Small intestine (tissue), 7 donors: ENCODE measurements at regions not wholly inside any gene's neighbourhood (a gene's known extent, or its start where the extent isn't known, plus 50 kb on each side); places are given as distances from the start of the nearest gene placed in this dataset.

Experiments
- DNase-seq, 2 donors: peaks; one replicate each; pipeline versions ENCODE4 v3.0.0 to v3.0.0-alpha.2; 2013
- FAIRE-seq: peaks from 2 replicates; lab custom pipeline; 2012; peaks lifted over from hg19 to GRCh38; lab: Jason Lieb, UNC
- H3K27ac ChIP-seq, 3 donors: one replicate each; pipeline ENCODE4 v1.5.1; 2013; ENCODE audit warnings: low read length in 2 of 3, mild to moderate bottlenecking in 2 of 3, control low read depth in 1 of 3, inconsistent platforms in 1 of 3, low read depth in 1 of 3, moderate library complexity in 1 of 3
- H3K27me3 ChIP-seq, 3 donors: one replicate each; pipeline ENCODE4 v1.6.1; 2013; ENCODE audit warnings: low read length in 3 of 3, inconsistent platforms in 1 of 3; ENCODE audit not compliant: control insufficient read depth in 3 of 3, insufficient read depth in 3 of 3
- H3K36me3 ChIP-seq, 3 donors: one replicate each; pipeline ENCODE4 v1.6.1; 2013; ENCODE audit warnings: low read length in 3 of 3, inconsistent platforms in 1 of 3, low read depth in 1 of 3, mild to moderate bottlenecking in 1 of 3, moderate library complexity in 1 of 3; ENCODE audit not compliant: control insufficient read depth in 3 of 3, insufficient read depth in 2 of 3
- H3K4me1 ChIP-seq, 3 donors: one replicate each; pipeline ENCODE4 v1.6.1; 2013; ENCODE audit warnings: low read length in 2 of 3, inconsistent platforms in 1 of 3, low read depth in 1 of 3, mild to moderate bottlenecking in 1 of 3, moderate library complexity in 1 of 3; ENCODE audit not compliant: control insufficient read depth in 3 of 3, insufficient read depth in 2 of 3
- H3K4me3 ChIP-seq, 3 donors: one replicate each; pipeline ENCODE4 v1.5.1; 2013; ENCODE audit warnings: low read length in 3 of 3, control low read depth in 1 of 3, inconsistent platforms in 1 of 3, low read depth in 1 of 3, mild to moderate bottlenecking in 1 of 3, moderate library complexity in 1 of 3
- H3K9me3 ChIP-seq, 2 donors: one replicate each; pipeline ENCODE4 v1.6.1; 2013; ENCODE audit warnings: low read depth in 1 of 2, low read length in 1 of 2; ENCODE audit not compliant: control insufficient read depth in 2 of 2, insufficient read depth in 1 of 2
- WGBS, 3 donors: extraction: QIAGEN DNeasy Blood & Tissue Kit; methylation state at CpG; one replicate each; pipeline ENCODE4 v1.1.7; 2013; 5-methylcytosine and 5-hydroxymethylcytosine counted together
- donor health status: healthy with polysubstance abuse.
- donor health status: control.
- donor health status: control.
- donor health status: Bipolar disorder and iron deficiency.
- donor health status: healthy.

DNA sequence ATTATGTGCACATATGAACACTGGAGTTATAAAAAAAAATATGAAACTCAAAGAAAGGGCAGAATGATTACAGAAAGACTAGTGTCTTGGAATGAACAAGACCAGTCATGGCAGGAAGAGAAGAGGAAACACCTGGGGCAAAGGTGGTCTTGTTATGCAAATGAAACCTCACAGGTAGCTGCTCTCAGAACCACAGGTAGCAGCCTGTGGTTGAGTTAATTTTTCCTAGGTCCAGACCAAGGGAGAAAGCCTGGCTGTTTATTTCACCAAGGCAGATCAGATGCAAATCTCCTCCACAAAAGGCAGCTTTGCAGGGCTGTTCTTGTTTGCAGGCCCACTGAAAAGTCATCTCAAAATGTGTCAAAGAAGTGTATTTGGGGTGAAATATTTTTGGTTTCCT, 785.8 kb downstream of the RNF144A start:
- no peak overlapping the region for H3K27ac ChIP-seq
- H3K9me3 ChIP-seq: no peaks in the 10 kb centered on the region
- H3K27me3 ChIP-seq: no peaks in the 10 kb centered on the region
- FAIRE-seq (no peak), DNase-seq (peak in 1 of 2 donors; percentile 22)
- H3K36me3 ChIP-seq: no peaks in the 10 kb centered on the region
- H3K4me1 ChIP-seq: no peaks in the 10 kb centered on the region
- H3K4me3 ChIP-seq: no peak overlapping the region

- Histone ChIP-seq H3K4me1 (no peaks in the 10 kb centered on the region), H3K36me3 (no peaks in the 10 kb centered on the region), H3K9me3 (no peaks in the 10 kb centered on the region), H3K27ac (no peak overlapping the region), H3K27me3 (no peaks in the 10 kb centered on the region), H3K4me3 (no peak overlapping the region)
- WGBS, 3 donors: 70 to 85% (median 79%) methylated on average over 5 of the region's 5 CpGs
- FAIRE-seq (no peak), DNase-seq (no peak)
Measured at GRCh38 chr2:7703543-7704144, 786.4 kb downstream of the RNF144A start.

DNA sequence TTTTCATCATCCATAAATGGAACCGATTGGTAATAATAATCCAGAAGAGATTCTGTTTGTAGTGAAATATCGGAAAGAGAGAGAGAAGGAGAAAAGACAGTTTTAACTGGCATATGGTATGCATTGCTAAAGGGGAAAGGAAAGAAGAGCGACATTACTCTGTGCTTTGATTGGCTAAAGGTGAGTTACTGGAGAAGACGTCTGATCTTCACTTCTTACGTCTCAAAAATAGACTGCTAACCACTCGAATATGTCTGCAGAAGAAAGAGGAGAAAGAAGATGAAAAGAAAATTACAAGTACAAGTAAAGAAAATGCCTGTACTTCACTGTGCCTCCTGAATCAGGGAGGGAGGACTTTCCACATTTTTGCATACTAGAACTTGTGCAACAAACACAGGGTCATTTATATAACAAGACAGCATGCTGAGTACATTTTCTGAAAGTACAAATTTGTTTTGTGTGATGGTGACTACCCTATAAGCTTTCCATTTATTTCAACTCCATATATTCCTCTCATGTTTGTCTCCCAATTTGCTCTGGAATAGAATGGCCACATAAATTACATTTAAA, 787.2 kb downstream of the RNF144A start:
- DNase-seq: no peak
- Histone ChIP-seq H3K9me3 (no peaks in the 10 kb centered on the region), H3K27me3 (no peaks in the 10 kb centered on the region), H3K36me3 (no peaks in the 10 kb centered on the region), H3K4me1 (no peaks in the 10 kb centered on the region), H3K4me3 (no peak overlapping the region), H3K27ac (no peak overlapping the region)
- 69 to 79% (median 78%) methylated on average over 6 of the region's 6 CpGs for WGBS, 3 donors
- no peak for FAIRE-seq

GRCh38 chr2:7706791-7707190, 789.6 kb downstream of the RNF144A start:
- no peak overlapping the region for H3K4me3 ChIP-seq
- DNase-seq (no peak), FAIRE-seq (no peak)
- H3K36me3 ChIP-seq: no peaks in the 10 kb centered on the region
- no peaks in the 10 kb centered on the region for H3K4me1 ChIP-seq
- 59 to 84% (median 83%) methylated on average over 2 of the region's 2 CpGs for WGBS, 3 donors
- peaks cover 0 to 2% (median 0%) of the 10 kb centered on the region in 3 donors for H3K27me3 ChIP-seq
- H3K27ac ChIP-seq: no peak overlapping the region
- H3K9me3 ChIP-seq: peaks cover 0 to 3% of the 10 kb centered on the region in 2 donors

DNA sequence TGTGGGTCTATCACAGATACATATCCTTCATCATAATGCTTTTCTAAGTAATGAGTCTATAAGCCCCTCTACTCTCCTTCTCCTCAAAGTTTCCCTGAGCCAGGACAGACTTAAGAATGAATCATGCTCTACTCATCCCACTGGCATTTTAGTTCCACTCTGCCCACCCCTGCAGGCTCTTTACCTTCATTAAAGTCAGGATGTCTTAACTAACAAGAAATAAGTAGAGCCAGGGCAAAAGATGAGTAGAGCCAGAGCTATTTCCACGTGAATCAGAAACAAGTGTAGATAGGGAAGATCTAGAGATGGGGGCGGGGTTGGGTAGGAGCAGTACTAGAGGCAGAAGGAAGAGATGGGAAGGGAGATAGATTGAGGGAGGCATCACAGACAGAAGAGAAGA, 790.5 kb downstream of the RNF144A start:
- WGBS, 3 donors: 67 to 83% (median 82%) methylated on average over 2 of the region's 2 CpGs
- FAIRE-seq (no peak), DNase-seq (no peak)
- Histone ChIP-seq H3K27ac (no peak overlapping the region), H3K4me3 (no peak overlapping the region), H3K27me3 (peaks cover 0 to 2% (median 0%) of the 10 kb centered on the region in 3 donors), H3K36me3 (no peaks in the 10 kb centered on the region), H3K4me1 (no peaks in the 10 kb centered on the region), H3K9me3 (peaks cover 0 to 3% of the 10 kb centered on the region in 2 donors)

GRCh38 chr2:7709907-7710306, 792.7 kb downstream of the RNF144A start:
- H3K4me1 ChIP-seq: no peaks in the 10 kb centered on the region
- H3K9me3 ChIP-seq: peaks cover 0 to 3% of the 10 kb centered on the region in 2 donors
- WGBS, 3 donors: 67 to 69% (median 67%) methylated on average over 5 of the region's 5 CpGs
- no peak overlapping the region for H3K27ac ChIP-seq
- DNase-seq: no peak
- H3K27me3 ChIP-seq: peaks cover 0 to 2% (median 0%) of the 10 kb centered on the region in 3 donors
- no peak overlapping the region for H3K4me3 ChIP-seq
- no peak for FAIRE-seq
- H3K36me3 ChIP-seq: no peaks in the 10 kb centered on the region

DNA sequence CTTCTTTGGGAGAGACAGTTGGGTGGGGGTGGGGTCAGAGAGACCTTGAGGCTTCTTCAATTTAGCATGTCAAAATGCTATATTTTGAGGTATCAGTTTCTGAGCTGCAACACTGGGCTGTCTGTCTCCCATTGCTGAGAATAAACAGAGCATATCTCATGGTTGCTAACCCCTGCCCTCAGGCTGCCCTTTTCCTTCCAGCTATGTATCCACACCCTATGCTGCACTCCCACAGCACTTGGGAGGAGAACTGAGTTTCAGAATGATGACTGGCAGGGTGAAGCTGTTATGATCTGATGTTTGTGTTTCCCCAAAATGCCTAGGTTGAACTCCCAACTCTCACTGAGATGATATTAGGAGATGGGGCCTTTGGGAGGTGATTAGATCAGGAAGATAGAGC, 794.0 kb downstream of the RNF144A start:
- DNase-seq (no peak), FAIRE-seq (no peak)
- Histone ChIP-seq H3K27me3 (peaks cover 0 to 2% (median 0%) of the 10 kb centered on the region in 3 donors), H3K36me3 (no peaks in the 10 kb centered on the region), H3K9me3 (peaks cover 0 to 3% of the 10 kb centered on the region in 2 donors), H3K4me1 (no peaks in the 10 kb centered on the region), H3K27ac (no peak overlapping the region), H3K4me3 (no peak overlapping the region)

DNA sequence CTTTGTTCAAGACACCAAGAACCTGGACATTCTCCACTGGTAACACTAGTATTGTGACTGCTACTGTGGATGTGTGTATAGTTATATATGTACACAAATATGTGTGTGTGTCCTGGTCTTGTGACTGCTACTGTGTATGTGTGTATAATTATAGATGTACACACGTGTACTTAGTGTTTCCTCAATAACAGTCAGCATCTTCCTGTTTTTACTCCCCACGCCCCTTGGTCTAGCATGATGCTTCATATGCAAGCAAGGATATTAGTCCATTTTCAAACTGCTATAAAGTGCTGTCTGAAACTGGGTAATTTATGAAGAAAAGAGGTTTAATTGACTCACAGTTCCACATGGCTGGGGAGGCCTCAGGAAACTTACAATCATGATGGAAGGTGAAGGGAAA, 802.7 kb downstream of the RNF144A start:
- FAIRE-seq (no peak), DNase-seq (no peak)
- Histone ChIP-seq H3K27me3 (no peaks in the 10 kb centered on the region), H3K4me3 (no peak overlapping the region), H3K36me3 (no peaks in the 10 kb centered on the region), H3K4me1 (no peaks in the 10 kb centered on the region), H3K27ac (peak overlapping the region in 1 of 3 donors; percentile 25), H3K9me3 (no peaks in the 10 kb centered on the region)
- 60 to 69% (median 61%) methylated on average over 2 of the region's 2 CpGs for WGBS, 3 donors
